ENCODE measurements at regions not wholly inside any gene's neighbourhood (a gene's known extent, or its start where the extent isn't known, plus 50 kb on each side); places are given as distances from the start of the nearest gene placed in this dataset.

DNA sequence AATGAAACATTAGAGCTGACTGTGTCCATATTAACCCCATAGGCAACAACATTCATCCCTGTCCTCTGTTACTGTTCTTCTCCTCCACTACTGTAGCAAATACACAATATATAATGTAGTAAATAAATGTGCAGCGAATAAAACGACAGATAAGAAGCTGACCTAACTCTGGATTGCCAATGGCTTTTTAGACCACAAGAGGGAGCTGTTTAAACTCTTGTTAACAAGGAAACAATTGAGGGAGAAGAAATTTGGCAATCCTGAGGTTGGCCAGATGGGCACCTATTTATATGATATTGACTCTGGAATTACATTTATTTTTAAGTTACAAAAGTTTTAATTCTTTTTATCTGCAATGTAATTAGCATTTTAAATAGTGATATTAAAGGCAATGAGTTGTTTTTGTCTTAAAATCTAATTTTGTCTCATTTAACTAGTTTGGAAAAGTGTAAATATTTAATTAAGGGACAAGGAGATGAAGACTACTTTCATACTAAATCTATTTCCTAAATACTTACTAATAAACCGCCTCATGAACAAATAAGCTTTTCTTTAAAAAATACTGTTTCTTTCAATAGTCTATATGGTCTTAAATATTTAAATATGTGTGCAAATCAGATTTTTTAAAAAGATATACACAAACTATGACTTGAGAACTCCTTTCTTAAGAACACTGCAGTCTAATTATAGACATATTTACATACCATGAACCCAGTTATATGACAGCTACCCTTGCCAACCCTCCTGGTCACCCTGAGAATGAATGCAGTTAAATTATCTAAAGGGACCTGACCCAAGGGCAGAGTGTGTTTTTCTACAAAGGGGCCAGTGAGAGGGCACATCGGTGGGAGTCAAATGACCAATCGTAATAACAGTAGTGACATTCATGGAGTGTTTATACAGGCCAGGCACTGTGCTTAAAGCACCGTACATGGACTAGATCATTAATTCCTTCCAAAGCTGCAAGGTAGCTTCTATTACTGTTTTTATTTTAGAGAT is 52.9 kb upstream of the HPF1 start:
- DNase-seq (no peak), ATAC-seq (no peak)
- no peaks in the 10 kb centered on the region for H3K9me3 ChIP-seq (ENCODE audit: control insufficient read depth, low read length)
- 37% methylated on average over 6 of the region's 6 CpGs for WGBS
- no peak overlapping the region for H3K4me3 ChIP-seq (ENCODE audit: low read length)
- no peaks in the 10 kb centered on the region for H3K4me1 ChIP-seq (ENCODE audit: control insufficient read depth, insufficient read depth, low read length)
- H3K27me3 ChIP-seq (ENCODE audit: control insufficient read depth, insufficient read depth): no peaks in the 10 kb centered on the region
- intact Hi-C loops (cut with DNase I): loop anchor here in 1 of 4 donors (5.0 kb wide), 1 partner anchor 237 kb away; no protein-coding TSS in a partner anchor
- H3K27ac ChIP-seq (ENCODE audit: low read length): no peak overlapping the region

DNA sequence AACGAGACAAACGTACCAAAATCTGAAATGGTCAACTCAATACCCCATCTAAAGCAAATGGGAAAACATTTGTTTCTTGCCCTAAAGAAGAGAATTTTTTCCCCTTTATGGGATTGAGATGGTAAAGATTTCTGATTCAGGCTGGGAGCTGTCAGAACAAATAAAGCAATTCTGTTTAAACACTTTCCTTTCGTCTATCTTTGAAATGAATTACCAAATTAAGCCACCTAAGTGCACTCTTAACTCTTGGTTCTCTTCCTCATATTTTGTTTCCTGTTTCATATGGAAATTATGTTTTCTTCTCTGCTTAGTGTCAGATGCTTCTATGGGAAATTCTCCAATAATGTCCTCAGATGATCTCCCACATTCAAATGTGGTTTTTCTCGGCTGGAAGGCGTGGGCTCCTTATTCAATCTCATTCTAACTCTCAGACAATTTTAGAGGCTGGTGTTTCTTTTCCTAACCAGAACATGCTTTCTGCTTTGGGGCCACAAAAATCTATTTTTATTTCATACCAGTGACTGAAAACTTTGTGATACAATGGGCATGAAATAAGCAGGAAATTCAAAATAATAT is 50.3 kb upstream of the HPF1 start:
- no peaks in the 10 kb centered on the region for H3K9me3 ChIP-seq (ENCODE audit: control insufficient read depth, low read length)

More for the DNA sequence above, 50.3 kb upstream of the HPF1 start:
- Histone ChIP-seq H3K4me3 (ENCODE audit: low read length) (no peak overlapping the region), H3K27me3 (ENCODE audit: control insufficient read depth, insufficient read depth) (no peaks in the 10 kb centered on the region), H3K4me1 (ENCODE audit: control insufficient read depth, insufficient read depth, low read length) (no peaks in the 10 kb centered on the region), H3K27ac (ENCODE audit: low read length) (no peak overlapping the region)
- intact Hi-C loops (cut with DNase I): loop anchor here in 3 of 4 donors (2.0 to 5.0 kb wide), 2 partner anchors 243 to 244 kb away; no protein-coding TSS in a partner anchor
- WGBS: 52% methylated on average over 5 of the region's 5 CpGs
- no peak for DNase-seq
- no peak for ATAC-seq
